Superior temporal gyrus (tissue), 1 donor: ENCODE measurements at regions not wholly inside any gene's neighbourhood (a gene's known extent, or its start where the extent isn't known, plus 50 kb on each side); places are given as distances from the start of the nearest gene placed in this dataset.

Experiments used
- DNase-seq: peaks from one replicate; pipeline ENCODE4 v3.0.0-alpha.2; 2016; ENCODE audit errors: extremely low spot score

DNA sequence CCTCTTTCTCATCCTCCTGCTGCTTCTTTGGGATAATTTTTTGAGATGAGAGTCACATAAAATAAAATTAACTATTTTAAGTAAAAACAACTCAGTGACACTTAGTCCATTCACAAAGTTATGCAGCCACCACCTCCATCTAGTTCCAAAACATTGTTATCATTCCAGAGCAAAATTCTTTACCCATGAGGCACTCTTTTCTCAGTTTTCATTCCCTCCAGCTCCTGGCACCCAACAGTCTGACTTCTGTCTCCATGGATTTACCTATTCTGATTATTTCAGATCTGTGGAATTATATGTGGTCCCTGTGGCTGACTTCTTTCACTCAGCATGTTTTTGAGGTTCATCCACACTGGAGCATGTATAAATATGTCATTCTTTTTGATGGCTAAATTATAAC is 239.9 kb upstream of the DYNLRB2 start:
- no peak for DNase-seq

GRCh38 chr16:80300456-80300855 is 240.3 kb upstream of the DYNLRB2 start:
- DNase-seq = no peak

GRCh38 chr16:80299416-80299815 is 241.4 kb upstream of the DYNLRB2 start:
- no peak for DNase-seq

DNA sequence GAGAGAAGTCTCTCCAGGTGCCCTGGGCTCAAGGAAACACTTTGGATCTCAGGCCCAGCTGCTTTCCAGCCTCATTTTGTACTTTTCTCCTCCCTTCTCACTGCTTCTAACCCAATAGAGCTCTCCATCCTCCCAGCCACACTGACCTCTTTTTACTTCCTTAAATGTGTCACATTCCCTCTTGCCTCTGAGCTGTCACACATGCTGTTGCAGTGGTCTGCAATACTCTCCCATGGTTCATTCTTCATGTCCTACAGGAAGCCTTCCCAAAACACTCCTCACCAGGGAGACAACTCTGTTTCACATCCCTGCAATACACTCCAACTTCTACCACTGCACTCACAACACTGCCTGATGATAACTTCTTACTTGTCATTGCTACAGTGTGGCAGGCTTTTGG is 242.1 kb upstream of the DYNLRB2 start:
- DNase-seq = no peak

DNA sequence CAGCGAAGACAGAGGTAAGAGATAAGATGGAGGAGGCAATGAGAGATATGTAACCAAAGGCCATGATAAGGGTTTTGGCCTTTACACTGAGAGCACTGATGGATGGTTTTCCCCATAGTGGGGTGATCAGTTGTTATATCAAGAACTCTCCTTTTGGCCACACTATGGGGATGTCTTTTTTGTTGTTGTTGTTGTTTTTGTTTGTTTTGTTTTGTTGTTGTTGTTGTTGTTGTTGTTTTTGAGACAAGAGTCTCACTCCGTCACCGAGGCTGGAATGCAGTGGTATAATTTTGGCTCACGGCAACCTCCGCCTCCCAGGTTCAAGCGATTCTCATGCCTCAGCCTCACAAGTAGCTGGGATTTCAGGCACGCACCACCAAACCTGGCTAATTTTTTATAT is 244.8 kb upstream of the DYNLRB2 start:
- DNase-seq = no peak

GRCh38 chr16:80294172-80294571 is 246.6 kb upstream of the DYNLRB2 start:
- no peak for DNase-seq

GRCh38 chr16:80288616-80289015 is 252.2 kb upstream of the DYNLRB2 start:
- DNase-seq = no peak

GRCh38 chr16:80287674-80288073 is 253.1 kb upstream of the DYNLRB2 start:
- no peak for DNase-seq

- DNase-seq = no peak
Observed at GRCh38 chr16:80285104-80285503, 255.7 kb upstream of the DYNLRB2 start.

- no peak for DNase-seq
Observed at GRCh38 chr16:80283466-80284392, 257.1 kb upstream of the DYNLRB2 start.

DNA sequence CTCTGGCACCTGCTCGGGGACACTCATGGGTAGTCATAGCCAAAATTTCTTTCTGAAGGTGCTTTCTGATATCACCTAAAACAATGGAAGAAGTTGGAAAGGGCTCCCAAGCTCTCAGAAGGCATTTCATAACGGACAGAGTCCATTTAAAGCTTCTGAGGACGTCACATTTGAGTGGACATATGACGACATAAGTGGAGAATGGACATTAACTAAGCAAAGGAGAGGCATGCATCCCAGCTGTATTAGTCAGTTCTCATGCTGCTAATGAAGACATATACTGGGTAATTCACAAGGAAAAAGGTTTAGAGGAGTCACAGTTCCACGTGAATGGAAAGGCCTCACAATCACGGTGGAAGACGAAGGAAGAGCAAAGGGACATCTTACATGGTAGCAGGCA is 260.2 kb upstream of the DYNLRB2 start:
- DNase-seq = no peak

DNA sequence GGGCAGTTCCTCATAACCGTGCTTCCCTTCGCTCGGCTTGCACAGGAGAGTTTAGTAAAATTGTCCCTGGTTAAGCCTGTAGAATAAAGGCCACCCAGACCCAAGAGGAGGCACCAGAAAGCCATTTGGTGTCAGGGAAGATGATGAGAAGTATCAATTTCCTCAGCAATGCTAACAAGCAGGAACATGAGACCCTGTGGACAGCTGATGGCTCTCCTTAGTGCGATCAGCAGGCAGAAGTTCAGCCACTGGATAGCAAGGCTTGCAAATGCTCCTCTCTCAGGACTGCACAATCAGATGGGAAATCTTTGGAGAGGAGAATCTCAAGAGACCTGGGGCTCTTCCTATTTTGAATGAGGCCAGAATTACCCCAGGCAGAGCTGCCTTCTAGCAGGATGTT is 261.1 kb upstream of the DYNLRB2 start:
- DNase-seq = no peak

DNA sequence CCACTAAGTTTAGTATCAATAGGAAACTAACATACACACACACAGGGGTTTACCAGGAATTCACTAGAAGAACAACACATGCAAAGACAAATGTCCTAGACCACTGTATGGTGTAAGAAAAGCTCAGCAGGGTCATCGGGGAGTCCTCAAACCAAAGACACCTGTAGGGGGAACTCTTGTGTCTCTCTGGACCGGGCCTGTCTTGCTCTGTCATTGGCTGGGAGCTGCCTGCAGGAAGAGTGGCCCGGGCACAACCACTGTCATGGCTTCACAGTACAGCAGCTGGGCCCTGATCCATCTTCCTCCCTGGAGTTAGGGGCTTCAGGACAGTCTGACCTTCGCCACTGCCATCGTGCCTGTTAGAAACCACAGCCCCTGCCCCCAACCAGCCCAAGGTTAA is 263.6 kb upstream of the DYNLRB2 start:
- DNase-seq = no peak

- DNase-seq = no peak
Observed at GRCh38 chr16:80274576-80275191, 266.1 kb upstream of the DYNLRB2 start.

DNA sequence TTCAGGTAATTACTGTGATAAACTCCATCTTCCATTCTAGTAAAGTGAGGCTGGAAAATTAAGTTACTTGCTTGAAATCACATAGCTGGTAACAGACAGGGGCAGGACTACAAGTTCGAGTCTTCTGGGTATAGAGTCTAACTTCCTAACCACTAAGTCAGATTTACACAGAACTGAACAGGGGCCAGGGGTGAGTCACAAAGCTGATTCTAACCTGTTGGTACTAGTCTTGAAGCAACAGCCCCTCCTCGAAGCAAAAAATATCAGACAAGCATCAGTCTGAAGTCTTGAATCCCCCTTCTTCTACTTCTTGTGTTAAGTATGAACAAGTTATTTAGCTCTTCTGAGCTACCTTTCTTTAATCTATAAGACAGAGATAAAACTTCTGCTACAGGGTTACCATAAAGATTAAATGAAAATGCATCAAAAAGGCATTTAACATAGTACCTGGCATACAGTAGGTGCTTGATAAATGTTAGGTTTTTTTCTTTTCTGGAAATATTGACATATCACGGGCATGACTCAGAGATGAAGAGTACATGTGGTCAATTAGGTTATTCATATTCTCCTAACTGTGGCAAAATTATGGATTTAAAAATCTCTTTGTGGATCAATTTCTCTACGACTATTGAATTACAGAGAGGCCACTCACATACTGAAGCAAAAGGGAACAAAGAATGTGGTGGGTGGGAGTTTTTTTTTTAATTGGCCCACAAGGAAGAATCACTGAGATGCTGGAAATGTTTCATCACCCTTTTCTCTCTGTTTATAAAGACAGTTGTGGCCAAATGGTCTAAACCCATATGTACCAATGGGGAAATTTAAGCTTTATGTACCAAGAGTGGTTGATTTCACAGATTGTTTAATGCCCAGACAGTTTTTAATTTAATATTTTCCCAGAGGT is 266.9 kb upstream of the DYNLRB2 start:
- no peak for DNase-seq

GRCh38 chr16:80265624-80266306 is 275.0 kb upstream of the DYNLRB2 start:
- DNase-seq = no peak

DNA sequence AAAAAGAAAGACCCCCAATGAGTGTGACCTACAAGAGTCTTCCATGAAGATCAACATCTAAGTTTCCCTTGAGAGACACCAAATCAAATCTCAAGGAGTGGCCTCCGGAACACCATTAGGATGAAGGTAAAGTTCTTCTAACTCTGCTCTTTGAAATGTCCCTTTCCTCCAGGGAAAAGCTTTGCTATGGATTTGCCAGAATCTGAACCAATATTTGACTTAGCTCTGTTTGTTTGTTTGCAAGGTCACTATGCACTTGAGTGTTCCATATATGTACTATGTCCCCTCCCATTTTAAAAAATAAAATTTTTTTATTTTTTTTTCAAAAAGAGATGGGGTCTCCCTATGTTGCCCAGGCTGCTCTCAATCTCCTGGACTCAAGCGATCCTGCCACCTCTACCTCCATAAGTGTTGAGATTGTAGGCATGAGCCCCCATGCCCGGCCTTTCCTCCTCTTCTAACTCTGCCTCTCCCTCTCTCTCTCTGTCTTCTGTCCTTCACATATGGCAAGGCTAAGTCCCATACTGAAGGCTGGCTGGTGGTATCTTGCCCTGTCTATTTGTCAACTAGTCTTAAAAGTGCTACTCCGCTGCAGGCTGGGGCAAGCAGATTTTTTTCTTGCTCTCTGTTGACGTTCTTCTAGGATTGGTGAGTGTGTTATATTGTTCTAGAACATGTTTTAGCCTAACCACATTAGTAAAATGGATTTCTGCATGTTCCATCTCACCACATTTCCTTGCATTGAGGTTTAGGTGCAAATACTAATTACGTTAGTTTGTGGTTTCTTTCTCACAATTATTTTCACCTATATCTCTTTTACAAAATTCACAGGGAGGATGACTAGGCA is 276.7 kb upstream of the DYNLRB2 start:
- DNase-seq = no peak

DNA sequence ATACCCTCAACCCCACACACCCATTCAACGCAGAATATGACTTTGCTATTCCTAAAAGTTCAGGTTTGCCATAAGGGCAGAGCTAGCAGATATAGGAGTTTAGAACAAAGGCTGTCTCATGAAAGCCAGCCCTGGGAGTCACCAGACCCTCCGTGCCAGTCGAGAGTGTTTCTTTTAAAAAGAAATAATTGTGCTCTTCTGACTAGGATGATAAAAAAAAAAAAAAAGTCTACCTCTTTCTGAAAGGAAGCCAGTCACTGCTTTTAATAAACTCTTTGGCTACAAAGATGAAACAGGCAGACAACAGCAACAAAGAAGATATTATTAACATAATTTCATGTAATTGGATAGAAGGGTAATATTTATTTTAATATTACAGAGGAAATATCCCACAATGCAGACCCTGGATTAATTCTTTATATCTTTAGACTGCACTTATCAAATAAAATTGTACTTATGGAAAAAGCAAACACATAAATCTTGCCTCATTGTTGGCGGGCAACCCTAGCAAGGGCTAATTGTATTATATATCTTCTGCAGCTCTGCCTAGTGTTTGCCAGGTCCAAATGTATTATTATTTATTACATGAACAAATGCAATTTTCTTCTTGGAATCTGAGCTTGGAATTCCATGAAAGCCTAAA is 277.5 kb upstream of the DYNLRB2 start:
- DNase-seq = no peak

DNA sequence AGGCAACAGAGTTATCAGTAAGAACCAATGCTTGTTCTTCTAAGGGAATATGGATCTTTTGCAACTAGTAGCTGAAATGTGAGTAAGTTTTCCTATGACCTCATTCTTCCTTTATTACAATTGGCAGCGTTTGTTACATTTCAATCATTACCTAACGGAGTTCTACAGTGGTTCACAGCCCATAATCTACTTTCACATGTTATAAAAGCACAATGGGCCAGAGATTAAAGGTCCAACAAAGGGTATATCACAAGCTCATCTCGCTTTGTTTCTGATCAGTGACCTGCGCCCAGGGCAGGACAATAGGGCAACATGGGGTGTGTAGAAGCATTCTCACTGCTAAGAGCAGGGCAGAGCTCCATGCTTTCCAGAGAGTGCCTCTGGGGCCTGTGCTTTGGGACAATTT is 279.9 kb upstream of the DYNLRB2 start:
- DNase-seq = no peak

DNA sequence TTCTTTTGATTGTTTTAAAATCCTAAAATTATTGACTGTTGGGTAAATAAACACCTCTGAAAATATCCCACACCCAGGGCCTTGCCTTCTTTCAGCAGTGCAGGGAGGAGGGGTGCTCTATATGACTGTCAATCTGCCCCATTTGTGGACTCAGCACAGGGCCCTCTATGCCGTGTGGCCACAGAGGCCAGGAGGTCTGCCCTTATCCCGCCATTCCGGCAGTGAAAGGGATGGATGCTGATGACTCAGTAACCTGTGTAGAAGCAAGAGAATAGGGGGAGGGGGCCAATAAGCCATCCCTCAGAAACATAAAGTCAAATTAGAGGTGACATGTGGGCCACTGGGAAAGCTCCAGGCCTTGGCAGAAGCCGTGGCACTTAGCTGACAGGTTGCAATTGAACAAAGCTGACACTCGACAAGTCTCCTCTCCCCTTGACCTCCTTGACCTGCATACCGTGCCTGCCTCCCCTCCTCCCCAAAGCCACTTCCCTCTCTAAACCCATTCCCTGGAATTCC is 281.4 kb upstream of the DYNLRB2 start:
- no peak for DNase-seq
